HAP-1 (cell line): ENCODE measurements at regions not wholly inside any gene's neighbourhood (a gene's known extent, or its start where the extent isn't known, plus 50 kb on each side); places are given as distances from the start of the nearest gene placed in this dataset.
A peak's percentile ranks its signal among the peaks of the same experiment; 100 is the strongest.
"Not testable (repeated sequence)": the region's sequence is repeated elsewhere in the genome, so short reads cannot be mapped to it uniquely, and the experiment has no call there.

ENCODE experiments used
- DNase-seq, 2 experiments: peaks; one replicate each; pipeline ENCODE4 v3.0.0-alpha.2; 2016 to 2020; ENCODE audit warnings: low spot score in 2 of 2
- H3K27me3 ChIP-seq: fragments of 250-450 bp; sonication (Bioruptor Pico); 2 replicates; pipeline ENCODE4 v1.5.1; 2020; ENCODE audit warnings: low read depth, mild to moderate bottlenecking, moderate library complexity
- H3K36me3 ChIP-seq: fragments of 250-450 bp; sonication (Bioruptor Pico); replicated peaks from 2 replicates; pipeline ENCODE4 v1.5.1; 2020; ENCODE audit warnings: mild to moderate bottlenecking
- H3K4me1 ChIP-seq: fragments of 250-450 bp; sonication (Bioruptor Pico); 2 replicates; pipeline ENCODE4 v1.5.1; 2020; ENCODE audit warnings: mild to moderate bottlenecking
- H3K4me3 ChIP-seq: fragments of 250-450 bp; sonication (Bioruptor Pico); 2 replicates; pipeline ENCODE4 v1.5.1; 2020; ENCODE audit warnings: mild to moderate bottlenecking, moderate library complexity
- H3K9me3 ChIP-seq: fragments of 250-450 bp; sonication (Bioruptor Pico); 2 replicates; pipeline ENCODE4 v1.5.1; 2020; ENCODE audit warnings: mild to moderate bottlenecking, moderate library complexity
- in situ Hi-C: fragments of 300-500 bp; cut with MboI; formaldehyde crosslinking; loops from 3 replicates; pipeline ENCODE4 v1.14.3; 2020; ENCODE audit warnings: low sequenced_read_pairs, inconsistent platforms, mixed read lengths

GRCh38 chr11:7874056-7874455 is 57.0 kb downstream of the OR10A6 start:
- Histone ChIP-seq H3K4me3 (no peak overlapping the region), H3K9me3 (no peaks in the 10 kb centered on the region), H3K27me3 (no peaks in the 10 kb centered on the region; the same call in 1 of the 2 replicates), H3K36me3 (no peaks in the 10 kb centered on the region), H3K4me1 (no peaks in the 10 kb centered on the region)
- no peak for DNase-seq
- in situ Hi-C loops: no loop called here

GRCh38 chr11:7872890-7873289 is 58.2 kb downstream of the OR10A6 start:
- no peak for DNase-seq
- H3K9me3 ChIP-seq: no peaks in the 10 kb centered on the region
- in situ Hi-C loops: no loop called here
- no peaks in the 10 kb centered on the region for H3K4me1 ChIP-seq
- no peaks in the 10 kb centered on the region for H3K36me3 ChIP-seq
- no peak overlapping the region for H3K4me3 ChIP-seq
- H3K27me3 ChIP-seq: no peaks in the 10 kb centered on the region; the same call in 1 of the 2 replicates

GRCh38 chr11:7871056-7871455 is 60.0 kb downstream of the OR10A6 start:
- Histone ChIP-seq H3K4me1 (no peaks in the 10 kb centered on the region), H3K36me3 (no peaks in the 10 kb centered on the region), H3K9me3 (no peaks in the 10 kb centered on the region), H3K27me3 (no peaks in the 10 kb centered on the region; the same call in 1 of the 2 replicates), H3K4me3 (no peak overlapping the region)
- in situ Hi-C loops: no loop called here
- DNase-seq: no peak

GRCh38 chr11:7869467-7869866 is 61.6 kb downstream of the OR10A6 start:
- no peak overlapping the region for H3K4me3 ChIP-seq
- no peaks in the 10 kb centered on the region for H3K9me3 ChIP-seq
- in situ Hi-C loops: no loop called here
- no peaks in the 10 kb centered on the region for H3K36me3 ChIP-seq
- no peaks in the 10 kb centered on the region for H3K27me3 ChIP-seq
- no peak for DNase-seq
- H3K4me1 ChIP-seq: no peaks in the 10 kb centered on the region

GRCh38 chr11:7861292-7861691 is 64.5 kb upstream of the OR5P2 start:
- H3K4me1 ChIP-seq, in situ Hi-C loops, H3K27me3 ChIP-seq, H3K36me3 ChIP-seq, H3K9me3 ChIP-seq, H3K4me3 ChIP-seq: not testable (repeated sequence)
- DNase-seq: peak in 1 of 2 experiments; percentile 40

GRCh38 chr11:7860844-7861243 is 64.1 kb upstream of the OR5P2 start:
- H3K9me3 ChIP-seq, H3K27me3 ChIP-seq, H3K4me1 ChIP-seq, in situ Hi-C loops, H3K36me3 ChIP-seq, H3K4me3 ChIP-seq, DNase-seq: not testable (repeated sequence)

- in situ Hi-C loops: no loop called here
- DNase-seq: no peak
- H3K36me3 ChIP-seq: no peaks in the 10 kb centered on the region
- no peak overlapping the region for H3K4me3 ChIP-seq
- no peaks in the 10 kb centered on the region for H3K4me1 ChIP-seq
- no peaks in the 10 kb centered on the region for H3K9me3 ChIP-seq
- H3K27me3 ChIP-seq: peaks cover 18% of the 10 kb centered on the region
These were observed 61.3 kb upstream of the OR5P2 start for GRCh38 chr11:7858006-7858405.

- no peaks in the 10 kb centered on the region for H3K36me3 ChIP-seq
- H3K4me3 ChIP-seq: no peak overlapping the region
- H3K9me3 ChIP-seq: no peaks in the 10 kb centered on the region
- DNase-seq: peak in 1 of 2 experiments; percentile 44
- H3K4me1 ChIP-seq: no peaks in the 10 kb centered on the region; the same call in 1 of the 2 replicates
- in situ Hi-C loops: no loop called here
- peaks cover 22% of the 10 kb centered on the region for H3K27me3 ChIP-seq
These were observed 54.6 kb upstream of the OR5P2 start for GRCh38 chr11:7851391-7851790.

GRCh38 chr11:7849018-7849417 is 52.3 kb upstream of the OR5P2 start:
- no peak for DNase-seq
- in situ Hi-C loops: no loop called here
- Histone ChIP-seq H3K9me3 (no peaks in the 10 kb centered on the region), H3K4me1 (no peaks in the 10 kb centered on the region; the same call in 1 of the 2 replicates), H3K36me3 (no peaks in the 10 kb centered on the region), H3K4me3 (no peak overlapping the region), H3K27me3 (peaks cover 9% of the 10 kb centered on the region)
